Stomach (tissue), 8 donors: ENCODE measurements at regions not wholly inside any gene's neighbourhood (a gene's known extent, or its start where the extent isn't known, plus 50 kb on each side); places are given as distances from the start of the nearest gene placed in this dataset.

ENCODE experiments used
- DNase-seq, 2 donors: peaks; one replicate each; pipeline versions ENCODE4 v3.0.0 to v3.0.0-alpha.2; 2013 to 2019
- H3K27ac ChIP-seq, 5 donors: fragments of 200-600 bp in 4 of 5; sonication (generic) in 4 of 5; one replicate each; pipeline ENCODE4 v1.5.1; 2013 to 2019; ENCODE audit warnings: mild to moderate bottlenecking in 1 of 5, moderate library complexity in 1 of 5
- H3K27me3 ChIP-seq, 3 donors: fragments of 200-600 bp; sonication (generic); one replicate each; pipeline ENCODE4 v1.5.1; 2017 to 2019; ENCODE audit warnings: mixed run types in 1 of 3
- H3K36me3 ChIP-seq, 4 donors: fragments of 200-600 bp; sonication (generic); 1 replicate in 3 of 4; 2 replicates in 1 of 4; pipeline ENCODE4 v1.5.1; 2016 to 2019
- H3K4me1 ChIP-seq, 4 donors: fragments of 200-600 bp; sonication (generic); one replicate each; pipeline ENCODE4 v1.5.1; 2016 to 2019
- H3K4me3 ChIP-seq, 4 donors: fragments of 200-600 bp; sonication (generic) in 3 of 4; one replicate each; pipeline ENCODE4 v1.5.1; 2016 to 2019; ENCODE audit warnings: mild to moderate bottlenecking in 1 of 4
- H3K9me3 ChIP-seq, 4 donors: fragments of 200-600 bp; sonication (generic); one replicate each; pipeline ENCODE4 v1.5.1; 2016 to 2019
- CTCF ChIP-seq, 7 experiments: fragments of 450-650 bp in 4 of 7; fragments of 200-600 bp in 3 of 7; sonication (generic) in 3 of 7; IDR thresholded peaks; one replicate each; pipeline ENCODE4 v1.5.1; 2016 to 2019; ENCODE audit warnings: antibody characterized with exemption in 7 of 7, control low read depth in 2 of 7, mild to moderate bottlenecking in 1 of 7
- EP300 ChIP-seq: sonication (generic); formaldehyde crosslinking; IDR thresholded peaks from one replicate; pipeline ENCODE4 v1.6.1; 2017; ENCODE audit warnings: antibody characterized with exemption
- POLR2A ChIP-seq, 4 donors: fragments of 450-650 bp; IDR thresholded peaks; one replicate each; pipeline ENCODE4 v1.6.1; 2016; ENCODE audit warnings: antibody characterized with exemption in 4 of 4, control low read depth in 2 of 4, mild to moderate bottlenecking in 1 of 4, moderate library complexity in 1 of 4
- POLR2AphosphoS5 ChIP-seq, 3 donors: sonication (generic); formaldehyde crosslinking; IDR thresholded peaks; one replicate each; pipeline ENCODE4 v1.6.1; 2016; ENCODE audit warnings: antibody characterized with exemption in 3 of 3
- WGBS, 5 donors: extraction: QIAGEN DNeasy Blood & Tissue Kit in 3 of 5; methylation state at CpG; one replicate each; pipeline versions ENCODE4 v1.1.5 to v1.1.7; 2013 to 2018; 5-methylcytosine and 5-hydroxymethylcytosine counted together
- intact Hi-C: fragments of 100-400 bp; cut with DNase I; formaldehyde crosslinking; loops from one replicate; pipeline ENCODE4 v1.15.1; 2023; ENCODE audit warnings: low total_unique reads
- donor health status: healthy with polysubstance abuse.
- donor health status: Bipolar disorder and iron deficiency.
- donor health status: healthy.

GRCh38 chrX:39613482-39613995 is 484.2 kb downstream of the BCOR start:
- TF ChIP-seq POLR2A (IDR thresholded peaks at IDR 0.05), result no peak
- no peak for TF ChIP-seq POLR2AphosphoS5 (IDR thresholded peaks at IDR 0.05)
- Histone ChIP-seq H3K36me3 (no peaks in the 10 kb centered on the region), H3K27ac (peak overlapping the region in 1 of 5 donors; percentile 19), H3K4me3 (peak overlapping the region; percentile 14 to 39 (median 24)), H3K9me3 (peaks cover 0 to 6% (median 0%) of the 10 kb centered on the region in 4 donors), H3K4me1 (peaks cover 6 to 16% (median 12%) of the 10 kb centered on the region in 4 donors), H3K27me3 (peaks cover 0 to 14% (median 0%) of the 10 kb centered on the region in 3 donors)
- WGBS, 5 donors, result 0 to 21% (median 0%) methylated on average over 9 to 33 of the region's 33 CpGs
- peak in 1 of 2 donors; percentile 74 for DNase-seq
- intact Hi-C loops, result no loop called here

GRCh38 chrX:39613997-39614679 is 483.6 kb downstream of the BCOR start:
- Histone ChIP-seq H3K27ac (peak overlapping the region in 2 of 5 donors; percentile 17 to 19), H3K27me3 (peaks cover 0 to 19% (median 0%) of the 10 kb centered on the region in 3 donors), H3K9me3 (peaks cover 0 to 6% (median 0%) of the 10 kb centered on the region in 4 donors), H3K4me3 (peak overlapping the region; percentile 14 to 39 (median 24)), H3K4me1 (peaks cover 6 to 16% (median 12%) of the 10 kb centered on the region in 4 donors), H3K36me3 (no peaks in the 10 kb centered on the region)
- peak in 1 of 2 donors; percentile 31 for DNase-seq
- WGBS, 5 donors, result 4 to 24% (median 14%) methylated on average over 11 to 23 of the region's 23 CpGs
- no peak for TF ChIP-seq CTCF (IDR thresholded peaks at IDR 0.05)
- no peak for TF ChIP-seq EP300
- no peak for TF ChIP-seq POLR2AphosphoS5 (IDR thresholded peaks at IDR 0.05)
- TF ChIP-seq POLR2A (IDR thresholded peaks at IDR 0.05), result no peak
- intact Hi-C loops, result no loop called here

- Histone ChIP-seq H3K9me3 (peaks cover 0 to 6% (median 0%) of the 10 kb centered on the region in 4 donors), H3K27me3 (peaks cover 0 to 19% (median 0%) of the 10 kb centered on the region in 3 donors), H3K36me3 (no peaks in the 10 kb centered on the region), H3K27ac (peak overlapping the region in 1 of 5 donors; percentile 17), H3K4me1 (peaks cover 6 to 16% (median 13%) of the 10 kb centered on the region in 4 donors), H3K4me3 (no peak overlapping the region)
- TF ChIP-seq CTCF (IDR thresholded peaks at IDR 0.05) (no peak), POLR2A (IDR thresholded peaks at IDR 0.05) (no peak), EP300 (no peak), POLR2AphosphoS5 (IDR thresholded peaks at IDR 0.05) (no peak)
- intact Hi-C loops, result no loop called here
- WGBS, 5 donors, result 29 to 78% (median 43%) methylated on average over 2 to 4 of the region's 4 CpGs
- DNase-seq, result no peak
These were observed 483.1 kb downstream of the BCOR start for GRCh38 chrX:39614680-39614998.

- intact Hi-C loops, result no loop called here
- no peaks in the 10 kb centered on the region for H3K36me3 ChIP-seq
- TF ChIP-seq POLR2A (IDR thresholded peaks at IDR 0.05) (no peak), POLR2AphosphoS5 (IDR thresholded peaks at IDR 0.05) (no peak), CTCF (IDR thresholded peaks at IDR 0.05) (no peak), EP300 (no peak)
- H3K27me3 ChIP-seq, result peaks cover 0 to 19% (median 0%) of the 10 kb centered on the region in 3 donors
- peaks cover 0 to 13% (median 2%) of the 10 kb centered on the region in 4 donors for H3K9me3 ChIP-seq
- H3K4me1 ChIP-seq, result peaks cover 6 to 16% (median 14%) of the 10 kb centered on the region in 4 donors
- 55 to 66% (median 59%) methylated on average over 5 of the region's 5 CpGs for WGBS, 5 donors
- DNase-seq, result no peak
- H3K4me3 ChIP-seq, result no peak overlapping the region
- H3K27ac ChIP-seq, result no peak overlapping the region
These were observed 481.5 kb downstream of the BCOR start for GRCh38 chrX:39616098-39616729.
